A673 (cell line): ENCODE measurements at regions not wholly inside any gene's neighbourhood (a gene's known extent, or its start where the extent isn't known, plus 50 kb on each side); places are given as distances from the start of the nearest gene placed in this dataset.

Experiments used
- CTCF ChIP-seq: fragments of 300-800, 200-600 bp; sonication (generic); conservative IDR thresholded peaks from 2 replicates; pipeline ENCODE4 v1.5.1; 2017; ENCODE audit warnings: low read depth, mild to moderate bottlenecking, antibody characterized with exemption, low read length, moderate library complexity, mixed read lengths
- EZH2 ChIP-seq: fragments of 200-600 bp; sonication (generic); IDR thresholded peaks from 2 replicates; pipeline ENCODE4 v1.6.1; 2017; ENCODE audit warnings: borderline replicate concordance, low read depth, mild to moderate bottlenecking, mixed read lengths, antibody characterized with exemption, low read length; ENCODE audit not compliant: poor library complexity, severe bottlenecking

GRCh38 chr4:123602007-123602406, 205.4 kb downstream of the SPRY1 start:
- TF ChIP-seq CTCF (no peak), EZH2 (no peak)
